IMR-90 (cell line): ENCODE measurements at regions not wholly inside any gene's neighbourhood (a gene's known extent, or its start where the extent isn't known, plus 50 kb on each side); places are given as distances from the start of the nearest gene placed in this dataset.

Experiments used
- ATAC-seq: fragments of 200-7000 bp; cut with Tn5 transposase; 2 replicates; pipeline ENCODE4 v1.9.1; 2020; ENCODE audit warnings: low read depth, mild to moderate bottlenecking, moderate library complexity
- BruUV-seq: library from RNA; stranded (reverse); fragments of 400-500 nt; replicated peaks from 2 replicates; lab custom pipeline; 2021; lab: Mats Ljungman, UMichigan
- CTCF ChIA-PET: fragments of 300-600 bp; formaldehyde crosslinking; extraction: SDS; loops from one replicate; lab custom pipeline; 2021; ENCODE audit warnings: antibody characterized with exemption; lab: Yijun Ruan, JAX
- POLR2A ChIA-PET: fragments of 300-600 bp; sonication (Branson Sonifier 250); formaldehyde crosslinking; loops from one replicate; lab custom pipeline; 2022; ENCODE audit warnings: antibody characterized with exemption; ENCODE audit not compliant: unreplicated experiment; lab: Charles Lee
- DNase-seq: peaks from one replicate; pipeline ENCODE4 v3.0.0; 2013
- H2AFZ ChIP-seq: replicated peaks from 2 replicates; pipeline ENCODE3; 2013; ENCODE audit warnings: low read length, mild to moderate bottlenecking; ENCODE audit not compliant: poor library complexity
- H2AK5ac ChIP-seq: 2 replicates; pipeline ENCODE4 v1.6.1; 2013; ENCODE audit warnings: low read depth, low read length, inconsistent platforms
- H2AK9ac ChIP-seq: replicated peaks from 2 replicates; pipeline ENCODE3; 2013; ENCODE audit warnings: mild to moderate bottlenecking, low read depth, low read length, moderate library complexity; ENCODE audit not compliant: poor library complexity
- H2BK120ac ChIP-seq: 2 replicates; pipeline ENCODE4 v1.6.1; 2013; ENCODE audit warnings: low read depth, low read length, inconsistent platforms
- H2BK15ac ChIP-seq: 3 replicates; pipeline ENCODE4 v1.6.1; 2013; ENCODE audit warnings: low read depth, low read length, inconsistent platforms
- H2BK20ac ChIP-seq: 2 replicates; pipeline ENCODE4 v1.6.1; 2013; ENCODE audit warnings: low read depth, mild to moderate bottlenecking, inconsistent platforms, low read length, moderate library complexity
- H2BK5ac ChIP-seq: 2 replicates; pipeline ENCODE4 v1.6.1; 2013; ENCODE audit warnings: mild to moderate bottlenecking, low read depth, low read length, inconsistent platforms; ENCODE audit not compliant: poor library complexity, severe bottlenecking
- H3K14ac ChIP-seq: replicated peaks from 2 replicates; pipeline ENCODE4 v1.6.1; 2013; ENCODE audit warnings: low read depth, low read length, inconsistent platforms
- H3K18ac ChIP-seq: 2 replicates; pipeline ENCODE4 v1.6.1; 2013; ENCODE audit warnings: low read depth, low read length, control low read depth
- H3K23ac ChIP-seq: 2 replicates; pipeline ENCODE4 v1.6.1; 2013; ENCODE audit warnings: low read depth, low read length, inconsistent platforms
- H3K27ac ChIP-seq: 2 replicates; pipeline ENCODE4 v1.5.1; 2013; ENCODE audit warnings: mild to moderate bottlenecking, control low read depth, low read length; ENCODE audit not compliant: insufficient read depth
- H3K27me3 ChIP-seq: 2 replicates; pipeline ENCODE4 v1.6.1; 2013; ENCODE audit warnings: low read length; ENCODE audit not compliant: control insufficient read depth, insufficient read depth
- H3K36me3 ChIP-seq: 2 replicates; pipeline ENCODE4 v1.6.1; 2013; ENCODE audit warnings: low read length, mixed read lengths; ENCODE audit not compliant: control insufficient read depth, insufficient read depth
- H3K4ac ChIP-seq: 2 replicates; pipeline ENCODE4 v1.6.1; 2013; ENCODE audit warnings: low read depth, low read length, inconsistent platforms
- H3K4me1 ChIP-seq: 2 replicates; pipeline ENCODE4 v1.6.1; 2013; ENCODE audit warnings: low read length, mixed read lengths; ENCODE audit not compliant: control insufficient read depth, insufficient read depth
- H3K4me2 ChIP-seq: 2 replicates; pipeline ENCODE4 v1.6.1; 2013; ENCODE audit warnings: low read depth, mild to moderate bottlenecking, control low read depth, low read length, moderate library complexity
- H3K4me3 ChIP-seq: 2 replicates; pipeline ENCODE4 v1.5.1; 2013; ENCODE audit warnings: low read depth, mild to moderate bottlenecking, control low read depth, low read length, moderate library complexity; ENCODE audit not compliant: insufficient read depth
- H3K56ac ChIP-seq: 2 replicates; pipeline ENCODE4 v1.6.1; 2013; ENCODE audit warnings: low read length, inconsistent platforms; ENCODE audit not compliant: insufficient read depth; ENCODE audit errors: extremely low read depth
- H3K79me1 ChIP-seq, 2 experiments: 2 replicates each; pipeline ENCODE4 v1.6.1; 2013; ENCODE audit warnings: low read length in 2 of 2, inconsistent platforms in 1 of 2, low read depth in 1 of 2
- H3K9ac ChIP-seq: 2 replicates; pipeline ENCODE4 v1.6.1; 2013; ENCODE audit warnings: low read depth, low read length, control low read depth
- H3K9me1 ChIP-seq: 2 replicates; pipeline ENCODE4 v1.6.1; 2013; ENCODE audit warnings: low read length, inconsistent platforms; ENCODE audit not compliant: insufficient read depth
- H3K9me3 ChIP-seq: 2 replicates; pipeline ENCODE4 v1.6.1; 2013; ENCODE audit warnings: low read length; ENCODE audit not compliant: control insufficient read depth, insufficient read depth
- H4K20me1 ChIP-seq: 2 replicates; pipeline ENCODE4 v1.6.1; 2013; ENCODE audit warnings: low read length, inconsistent platforms; ENCODE audit not compliant: insufficient read depth
- H4K5ac ChIP-seq: 2 replicates; pipeline ENCODE4 v1.6.1; 2013; ENCODE audit warnings: mild to moderate bottlenecking, low read depth, low read length, control low read depth
- H4K8ac ChIP-seq, 2 experiments: 2 replicates each; pipeline ENCODE4 v1.6.1; 2013; ENCODE audit warnings: low read depth in 2 of 2, low read length in 2 of 2, control low read depth in 1 of 2, inconsistent platforms in 1 of 2
- H4K91ac ChIP-seq: 2 replicates; pipeline ENCODE4 v1.6.1; 2013; ENCODE audit warnings: low read depth, low read length, inconsistent platforms; ENCODE audit not compliant: insufficient read depth
- CEBPB ChIP-seq: IDR thresholded peaks from 2 replicates; pipeline ENCODE4 v1.6.1; 2012; ENCODE audit warnings: low read depth, low read length, improper control_type of control experiment
- MAFK ChIP-seq: IDR thresholded peaks from 2 replicates; pipeline ENCODE4 v1.6.1; 2012; ENCODE audit warnings: low read depth, low read length, improper control_type of control experiment
- MAZ ChIP-seq: IDR thresholded peaks from 2 replicates; pipeline ENCODE4 v1.6.1; 2012; ENCODE audit warnings: low read depth, mild to moderate bottlenecking, low read length, improper control_type of control experiment, moderate library complexity, borderline replicate concordance
- RAD21 ChIP-seq: IDR thresholded peaks from 2 replicates; pipeline ENCODE4 v1.6.1; 2012; ENCODE audit warnings: low read length, improper control_type of control experiment
- SMC3 ChIP-seq: fragments of 150-350 bp; IDR thresholded peaks from 2 replicates; pipeline ENCODE4 v1.6.1; 2016; ENCODE audit warnings: low read depth, mild to moderate bottlenecking, antibody characterized with exemption, low read length, moderate library complexity
- WGBS, 2 experiments: methylation state at CpG; one replicate each; pipeline versions ENCODE4 v1.1.5 to v1.1.7; 2013; ENCODE audit warnings: missing lambda C conversion rate in 2 of 2; ENCODE audit not compliant: insufficient read length in 1 of 2; ENCODE audit errors: extremely low coverage in 2 of 2; 5-methylcytosine and 5-hydroxymethylcytosine counted together
- dilution Hi-C: fragments of 300-500 bp; cut with HindIII; formaldehyde crosslinking; loops from one replicate; pipeline ENCODE4 v1.14.3; 2018; ENCODE audit warnings: low sequenced_read_pairs; ENCODE audit not compliant: unreplicated experiment
- in situ Hi-C: fragments of 300-500 bp; cut with MboI; formaldehyde crosslinking; loops from 3 replicates; pipeline ENCODE4 v1.14.3; 2019; ENCODE audit warnings: low sequenced_read_pairs, inconsistent platforms, mixed read lengths
- intact Hi-C: fragments of 100-400 bp; cut with micrococcal nuclease; formaldehyde crosslinking; loops from 2 replicates; pipeline ENCODE4 v1.10.0; 2022
- TF ChIP-seq, protein P1 (sequence below): fragments of 150-350 bp; IDR thresholded peaks from 2 replicates; pipeline ENCODE4 v1.6.1; 2016; ENCODE audit warnings: low read depth, mild to moderate bottlenecking, low read length, moderate library complexity, borderline replicate concordance

DNA sequence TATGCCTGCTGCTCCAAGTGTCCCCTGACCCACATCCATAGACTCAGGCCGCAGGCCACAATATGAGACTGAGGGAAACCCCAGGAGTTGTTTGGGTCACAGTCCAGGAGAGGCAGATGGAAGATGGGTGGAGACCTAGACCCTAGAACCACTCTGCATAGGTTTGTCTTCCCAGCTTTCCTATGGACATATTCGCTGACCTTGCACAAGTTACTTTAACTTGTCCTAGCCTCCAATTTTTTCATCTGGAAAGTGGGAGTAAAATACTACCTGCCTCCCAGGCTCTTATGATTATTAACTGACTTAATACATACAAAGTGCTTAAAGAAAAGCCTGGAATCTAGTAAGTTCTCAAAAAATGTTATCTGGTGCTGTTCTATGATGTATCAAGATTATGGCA, 157.1 kb upstream of the IFNG-AS1 start:
- BruUV-seq = no TSS peak
- DNase-seq (no peak), ATAC-seq (no peak)
- Histone ChIP-seq H3K9me1 (no peaks in the 10 kb centered on the region), H3K27ac (no peak overlapping the region), H3K79me1 (no peaks in the 10 kb centered on the region), H3K9ac (no peak overlapping the region), H2AK9ac (no peak overlapping the region), H2AK5ac (no peak overlapping the region), H3K27me3 (no peaks in the 10 kb centered on the region), H3K4me3 (no peak overlapping the region), H4K91ac (no peak overlapping the region), H4K20me1 (no peaks in the 10 kb centered on the region), H3K4me1 (peaks cover 4% of the 10 kb centered on the region; the same call in 1 of the 2 replicates), H2BK5ac (no peak overlapping the region), H3K4me2 (no peak overlapping the region), H2AFZ (no peak overlapping the region), H3K4ac (no peak overlapping the region), H4K5ac (no peak overlapping the region), H3K36me3 (no peaks in the 10 kb centered on the region), H4K8ac (no peak overlapping the region), H3K18ac (no peak overlapping the region), H2BK120ac (no peak overlapping the region), H2BK20ac (no peak overlapping the region), H3K56ac (no peak overlapping the region), H2BK15ac (no peak overlapping the region), H3K14ac (no peak overlapping the region), H3K9me3 (no peaks in the 10 kb centered on the region), H3K23ac (no peak overlapping the region)
- ChIA-PET CTCF (no interaction called here), POLR2A (no interaction called here)
- WGBS, 2 experiments = no CpG with 5 or more reads among the region's 2 CpGs
- in situ Hi-C loops (no loop called here), dilution Hi-C loops (no loop called here), intact Hi-C loops (no loop called here)
- TF ChIP-seq MAZ (no peak), SMC3 (no peak), MAFK (peak; percentile 91), CEBPB (no peak), RAD21 (no peak)
- TF ChIP-seq, protein P1, sequence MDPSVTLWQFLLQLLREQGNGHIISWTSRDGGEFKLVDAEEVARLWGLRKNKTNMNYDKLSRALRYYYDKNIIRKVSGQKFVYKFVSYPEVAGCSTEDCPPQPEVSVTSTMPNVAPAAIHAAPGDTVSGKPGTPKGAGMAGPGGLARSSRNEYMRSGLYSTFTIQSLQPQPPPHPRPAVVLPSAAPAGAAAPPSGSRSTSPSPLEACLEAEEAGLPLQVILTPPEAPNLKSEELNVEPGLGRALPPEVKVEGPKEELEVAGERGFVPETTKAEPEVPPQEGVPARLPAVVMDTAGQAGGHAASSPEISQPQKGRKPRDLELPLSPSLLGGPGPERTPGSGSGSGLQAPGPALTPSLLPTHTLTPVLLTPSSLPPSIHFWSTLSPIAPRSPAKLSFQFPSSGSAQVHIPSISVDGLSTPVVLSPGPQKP = no peak
